Testis (tissue), 2 donors: ENCODE measurements at regions not wholly inside any gene's neighbourhood (a gene's known extent, or its start where the extent isn't known, plus 50 kb on each side); places are given as distances from the start of the nearest gene placed in this dataset.

Experiments
- CTCF ChIP-seq, 3 experiments: fragments of 450-650 bp in 2 of 3; fragments of 200-600 bp in 1 of 3; sonication (generic) in 1 of 3; IDR thresholded peaks; one replicate each; pipeline ENCODE4 v1.5.1; 2016 to 2019; ENCODE audit warnings: antibody characterized with exemption in 3 of 3, mild to moderate bottlenecking in 2 of 3, moderate library complexity in 1 of 3
- POLR2A ChIP-seq: fragments of 450-650 bp; IDR thresholded peaks from one replicate; pipeline ENCODE4 v1.6.1; 2017; ENCODE audit warnings: antibody characterized with exemption, mild to moderate bottlenecking, moderate library complexity

- TF ChIP-seq CTCF (IDR thresholded peaks at IDR 0.05) (no peak), POLR2A (no peak)
These were observed 508.0 kb upstream of the CXorf51A start for GRCh38 chrX:147322496-147322895.
